Fibroblast of the conjunctiva (primary cell): ENCODE measurements at regions not wholly inside any gene's neighbourhood (a gene's known extent, or its start where the extent isn't known, plus 50 kb on each side); places are given as distances from the start of the nearest gene placed in this dataset.

Experiments used
- DNase-seq: peaks from one replicate; pipeline ENCODE4 v3.0.0-alpha.2; 2010; ENCODE audit warnings: low read depth

GRCh38 chr3:22893644-22894325, 309.3 kb upstream of the UBE2E2 start:
- no peak for DNase-seq

- DNase-seq: no peak
These were observed 308.3 kb upstream of the UBE2E2 start for GRCh38 chr3:22894865-22895264.

- DNase-seq: no peak
These were observed 307.5 kb upstream of the UBE2E2 start for GRCh38 chr3:22895671-22896070.

GRCh38 chr3:22898558-22898957, 304.6 kb upstream of the UBE2E2 start:
- DNase-seq: no peak

DNA sequence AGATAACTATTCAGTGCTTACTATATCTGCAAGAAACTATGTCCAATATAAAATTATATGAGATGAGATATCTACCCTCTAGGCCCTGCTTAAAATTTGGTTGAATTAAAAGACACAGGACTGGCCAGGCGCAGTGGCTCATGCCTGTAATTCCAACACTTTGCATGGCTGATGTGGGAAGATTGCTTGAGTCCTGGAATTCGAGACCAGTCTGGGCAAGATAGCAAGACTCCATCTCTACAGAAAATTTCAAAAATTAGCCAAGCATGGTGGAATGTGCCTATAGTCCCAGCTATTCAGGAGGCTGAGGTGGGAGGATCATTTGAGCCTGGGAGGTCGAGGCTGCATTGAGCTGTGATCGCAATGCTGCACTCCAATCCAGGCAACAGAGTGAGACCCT, 303.7 kb upstream of the UBE2E2 start:
- DNase-seq: no peak

DNA sequence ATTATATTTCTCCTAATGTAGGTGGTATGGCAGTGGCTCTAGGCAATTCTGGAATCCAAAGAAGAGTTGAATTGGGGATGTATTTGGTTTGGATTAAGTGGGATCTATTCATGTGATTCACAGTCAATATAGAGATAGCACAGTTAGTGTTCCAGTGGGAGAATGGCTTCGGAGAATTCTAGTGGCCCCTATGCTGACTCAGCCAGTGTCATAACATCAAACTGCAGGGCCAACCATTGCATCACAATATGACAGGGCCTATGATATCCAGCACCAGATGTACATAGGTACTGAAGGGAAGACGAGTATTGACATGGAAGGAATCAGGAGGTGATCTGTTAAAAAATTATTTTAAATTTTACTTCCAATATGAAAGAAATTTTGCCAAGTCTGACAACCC, 302.8 kb upstream of the UBE2E2 start:
- DNase-seq: no peak

DNA sequence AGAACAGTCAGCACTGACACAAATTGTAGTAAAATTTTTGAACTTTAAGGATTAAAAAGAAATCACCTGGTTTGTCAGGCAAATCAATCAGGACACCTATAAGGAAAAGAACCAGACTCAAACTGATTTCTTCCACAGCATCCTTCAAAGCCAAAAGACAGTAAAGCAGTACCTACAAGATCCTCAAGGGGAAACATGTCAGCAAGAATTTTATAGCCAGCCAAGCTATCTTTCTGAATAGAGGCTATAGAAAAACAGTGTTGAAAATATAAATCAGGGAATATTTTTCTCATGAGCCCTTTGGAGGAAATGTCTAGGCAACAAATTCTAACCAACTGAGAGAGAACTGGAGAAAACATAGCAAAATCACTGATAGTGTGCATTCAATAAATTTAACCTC, 301.4 kb upstream of the UBE2E2 start:
- no peak for DNase-seq

GRCh38 chr3:22907161-22907780, 295.9 kb upstream of the UBE2E2 start:
- DNase-seq: no peak

- no peak for DNase-seq
These were observed 295.3 kb upstream of the UBE2E2 start for GRCh38 chr3:22907796-22908195.

GRCh38 chr3:22908989-22909507, 294.1 kb upstream of the UBE2E2 start:
- no peak for DNase-seq

DNA sequence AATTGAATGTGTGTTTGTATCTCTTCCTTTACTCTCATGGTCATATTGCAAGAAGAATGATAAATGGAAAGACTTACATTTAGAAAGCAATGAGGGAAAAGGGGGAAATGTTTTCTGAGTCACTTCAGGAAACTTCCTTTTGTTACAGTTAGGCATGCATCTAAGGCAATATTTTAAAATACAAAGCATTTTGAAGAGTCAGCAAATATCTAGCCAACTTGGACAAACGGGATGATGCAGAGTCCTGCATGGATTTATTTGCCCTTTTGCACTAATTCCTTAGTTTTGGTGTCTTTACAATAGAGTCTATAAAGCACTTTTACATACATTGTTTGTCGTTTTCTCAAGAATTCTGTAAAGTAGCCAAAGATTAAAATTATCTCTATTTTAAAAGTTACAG, 286.2 kb upstream of the UBE2E2 start:
- no peak for DNase-seq

GRCh38 chr3:22920006-22920405, 283.1 kb upstream of the UBE2E2 start:
- DNase-seq: no peak

DNA sequence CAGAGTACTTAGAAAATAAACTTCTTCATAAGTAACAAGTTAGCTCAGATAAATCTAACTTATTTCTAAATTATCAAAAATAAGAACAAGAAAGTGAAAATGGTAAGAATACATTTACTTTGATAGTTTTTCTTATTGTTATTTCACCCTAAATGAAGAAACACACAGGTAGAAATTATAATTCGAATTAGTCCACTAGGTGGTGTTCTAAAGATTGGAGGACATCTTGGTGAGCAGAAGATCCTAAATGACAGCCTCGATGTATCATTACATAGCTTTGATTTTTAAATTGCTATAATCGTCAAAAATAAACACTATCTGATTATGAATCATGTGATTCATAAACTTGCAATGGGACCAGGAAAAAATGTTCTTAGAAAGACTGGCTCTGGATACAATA, 280.8 kb upstream of the UBE2E2 start:
- DNase-seq: no peak

- DNase-seq: no peak
These were observed 279.4 kb upstream of the UBE2E2 start for GRCh38 chr3:22923711-22924110.

DNA sequence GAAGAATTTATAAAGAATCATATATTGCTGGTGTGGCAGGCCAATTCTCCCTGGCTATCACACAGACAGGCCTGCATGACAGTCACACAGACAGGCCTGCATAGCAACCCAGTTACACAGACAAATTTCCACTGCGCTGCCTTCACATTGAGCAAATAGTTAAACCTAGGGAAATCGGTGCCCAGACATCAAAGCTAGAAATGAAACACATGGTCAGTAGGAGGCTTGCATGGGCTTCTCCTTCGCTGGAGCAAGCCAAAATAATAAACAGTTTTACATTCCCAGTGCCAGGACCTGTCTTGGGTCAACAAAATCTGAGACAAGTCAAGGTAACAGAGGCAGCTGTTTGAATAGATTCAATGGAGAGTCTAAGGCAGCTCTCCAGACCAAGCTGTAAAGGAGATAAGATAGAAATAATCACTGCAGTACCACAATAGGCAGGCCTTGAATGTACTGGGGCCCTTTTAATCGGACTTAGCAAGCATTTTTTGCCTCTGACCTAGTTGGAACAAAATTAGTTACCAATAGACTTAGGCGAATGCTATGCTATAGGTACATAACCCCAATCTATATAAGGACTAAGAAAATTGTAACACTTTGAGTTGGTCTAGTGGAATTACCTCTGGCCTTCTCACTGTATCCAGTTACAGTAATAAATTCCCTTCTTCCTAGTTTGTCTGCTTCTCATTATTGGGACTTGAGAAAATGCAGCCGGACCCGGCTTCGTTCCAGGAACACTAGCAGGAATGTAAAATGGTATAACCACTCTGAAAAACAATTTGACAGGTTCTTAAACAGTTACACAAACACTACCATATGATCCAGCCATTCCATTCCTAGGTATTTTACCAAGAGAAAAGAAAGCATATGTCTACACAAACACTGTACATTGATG, 274.7 kb upstream of the UBE2E2 start:
- DNase-seq: no peak

- DNase-seq: no peak
These were observed 269.9 kb upstream of the UBE2E2 start for GRCh38 chr3:22933051-22933840.

DNA sequence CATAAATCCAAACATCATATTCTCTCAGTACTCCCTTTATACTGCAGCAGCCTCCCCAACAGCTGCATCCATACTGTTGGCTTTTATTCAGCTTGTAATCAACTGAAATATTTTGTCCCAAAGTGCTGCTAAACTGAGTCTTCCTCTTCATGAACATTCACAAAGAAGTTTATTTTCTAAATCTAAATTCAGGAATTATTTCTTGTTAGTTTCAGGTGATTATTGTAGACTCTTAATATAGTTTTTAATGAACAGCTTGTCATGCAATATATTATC, 269.3 kb upstream of the UBE2E2 start:
- no peak for DNase-seq

DNA sequence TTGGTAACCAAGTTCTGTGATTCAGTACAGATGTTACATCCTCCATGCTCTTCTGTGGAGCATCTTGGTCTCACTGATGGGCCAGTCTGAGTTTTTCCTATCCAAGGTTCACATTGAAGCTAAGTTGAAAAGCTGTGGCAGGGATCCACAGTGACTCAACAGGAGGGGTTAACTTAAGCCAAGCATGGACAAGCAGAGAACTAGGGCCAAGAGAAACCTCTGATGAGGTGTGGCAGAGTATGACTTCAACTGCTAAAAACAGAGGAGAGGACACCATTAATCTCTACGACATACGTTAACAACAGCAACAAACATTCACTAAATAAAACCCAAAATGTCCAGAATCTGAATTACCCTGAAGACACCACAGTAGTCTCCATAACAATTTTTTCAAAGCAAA, 268.1 kb upstream of the UBE2E2 start:
- no peak for DNase-seq

- DNase-seq: no peak
These were observed 265.6 kb upstream of the UBE2E2 start for GRCh38 chr3:22937536-22937935.

GRCh38 chr3:22938739-22939138, 264.4 kb upstream of the UBE2E2 start:
- no peak for DNase-seq

- DNase-seq: peak; percentile 55
These were observed 263.8 kb upstream of the UBE2E2 start for GRCh38 chr3:22939349-22939748.

- DNase-seq: no peak
These were observed 262.8 kb upstream of the UBE2E2 start for GRCh38 chr3:22940285-22940684.
